CD8-positive, alpha-beta memory T cell (primary cell): ENCODE measurements at regions not wholly inside any gene's neighbourhood (a gene's known extent, or its start where the extent isn't known, plus 50 kb on each side); places are given as distances from the start of the nearest gene placed in this dataset.

Source experiments
- CTCF ChIA-PET: fragments of 350-600 bp; sonication (Branson Sonifier 250); formaldehyde crosslinking; loops from one replicate; lab custom pipeline; 2021; ENCODE audit warnings: antibody characterized with exemption; lab: Charles Lee
- POLR2A ChIA-PET: fragments of 350-600 bp; sonication (Branson Sonifier 250); formaldehyde crosslinking; loops from one replicate; lab custom pipeline; 2021; ENCODE audit warnings: antibody characterized with exemption; lab: Charles Lee
- DNase-seq, 5 donors: peaks; one replicate each; pipeline versions ENCODE4 v3.0.0 to v3.0.0-alpha.2; 2020 to 2022; ENCODE audit warnings: mixed read lengths in 1 of 5
- H3K27ac ChIP-seq: one replicate; pipeline ENCODE4 v1.7.0; 2013; ENCODE audit warnings: low read depth, mild to moderate bottlenecking, low read length, moderate library complexity
- H3K27me3 ChIP-seq: 2 replicates; pipeline ENCODE4 v1.7.0; 2013; ENCODE audit warnings: low read length, mild to moderate bottlenecking; ENCODE audit not compliant: insufficient read depth, poor library complexity, severe bottlenecking
- H3K36me3 ChIP-seq: 2 replicates; pipeline ENCODE4 v1.7.0; 2013; ENCODE audit warnings: mild to moderate bottlenecking, low read length, moderate library complexity; ENCODE audit not compliant: insufficient read depth
- H3K4me1 ChIP-seq: 2 replicates; pipeline ENCODE4 v1.7.0; 2013; ENCODE audit warnings: mild to moderate bottlenecking, low read length, moderate library complexity; ENCODE audit not compliant: insufficient read depth
- H3K4me3 ChIP-seq: 2 replicates; pipeline ENCODE4 v1.7.0; 2013; ENCODE audit warnings: mild to moderate bottlenecking, low read length
- H3K9me3 ChIP-seq: 2 replicates; pipeline ENCODE4 v1.7.0; 2013; ENCODE audit warnings: mild to moderate bottlenecking, low read length
- H3K27ac Mint-ChIP-seq, 8 donors: one replicate each; pipeline ENCODE4 v1.8.0; 2020 to 2021; ENCODE audit warnings: mixed read lengths in 8 of 8, mild to moderate bottlenecking in 6 of 8, inconsistent platforms in 3 of 8, moderate library complexity in 3 of 8
- H3K27me3 Mint-ChIP-seq, 2 donors: one replicate each; pipeline ENCODE4 v1.8.0; 2020 to 2021; ENCODE audit warnings: mixed read lengths in 2 of 2, mild to moderate bottlenecking in 1 of 2, moderate library complexity in 1 of 2
- H3K36me3 Mint-ChIP-seq, 3 donors: one replicate each; pipeline ENCODE4 v1.8.0; 2020 to 2021; ENCODE audit warnings: mixed read lengths in 3 of 3, inconsistent platforms in 1 of 3, mild to moderate bottlenecking in 1 of 3
- H3K4me1 Mint-ChIP-seq, 3 donors: one replicate each; pipeline ENCODE4 v1.8.0; 2020 to 2021; ENCODE audit warnings: mixed read lengths in 3 of 3, inconsistent platforms in 1 of 3, mild to moderate bottlenecking in 1 of 3
- H3K4me3 Mint-ChIP-seq, 7 donors: one replicate each; pipeline ENCODE4 v1.8.0; 2020 to 2021; ENCODE audit warnings: mixed read lengths in 7 of 7, mild to moderate bottlenecking in 6 of 7, moderate library complexity in 4 of 7, inconsistent platforms in 2 of 7
- H3K9me3 Mint-ChIP-seq, 5 donors: one replicate each; pipeline ENCODE4 v1.8.0; 2020 to 2022; ENCODE audit warnings: mixed read lengths in 5 of 5, mild to moderate bottlenecking in 3 of 5, moderate library complexity in 2 of 5, inconsistent platforms in 1 of 5

DNA sequence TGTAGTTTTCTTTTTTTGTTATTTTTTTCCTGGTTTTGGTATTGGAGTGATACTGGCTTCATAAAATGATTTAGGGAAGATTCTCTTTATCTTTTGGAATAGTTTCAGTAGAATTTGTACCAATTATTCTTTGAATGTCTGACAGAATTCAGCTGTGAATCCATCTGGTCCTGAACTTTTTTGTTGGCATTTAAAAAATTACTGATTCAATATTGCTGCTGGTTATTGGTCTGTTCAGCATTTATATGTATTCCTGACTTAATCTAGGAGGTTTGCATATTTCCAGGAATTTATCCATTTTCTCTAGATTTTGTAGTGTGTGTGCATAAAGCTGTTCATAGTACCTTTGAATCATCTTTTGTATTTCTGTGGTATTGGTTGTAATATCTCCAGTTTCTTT is 100.2 kb downstream of the NXNL2 start:
- Mint-ChIP-seq H3K27ac (no peak overlapping the region), H3K9me3 (peaks cover 3 to 30% (median 18%) of the 10 kb centered on the region in 5 donors), H3K27me3 (peaks cover 14 to 43% of the 10 kb centered on the region in 2 donors), H3K4me3 (no peak overlapping the region), H3K4me1 (no peaks in the 10 kb centered on the region), H3K36me3 (no peaks in the 10 kb centered on the region)
- no peaks in the 10 kb centered on the region for H3K9me3 ChIP-seq
- POLR2A ChIA-PET = no interaction called here
- CTCF ChIA-PET = no interaction called here
- H3K27me3 ChIP-seq = no peaks in the 10 kb centered on the region
- no peak for DNase-seq
- no peak overlapping the region for H3K4me3 ChIP-seq
- H3K4me1 ChIP-seq = no peaks in the 10 kb centered on the region
- H3K36me3 ChIP-seq = no peaks in the 10 kb centered on the region
- H3K27ac ChIP-seq = no peak overlapping the region

DNA sequence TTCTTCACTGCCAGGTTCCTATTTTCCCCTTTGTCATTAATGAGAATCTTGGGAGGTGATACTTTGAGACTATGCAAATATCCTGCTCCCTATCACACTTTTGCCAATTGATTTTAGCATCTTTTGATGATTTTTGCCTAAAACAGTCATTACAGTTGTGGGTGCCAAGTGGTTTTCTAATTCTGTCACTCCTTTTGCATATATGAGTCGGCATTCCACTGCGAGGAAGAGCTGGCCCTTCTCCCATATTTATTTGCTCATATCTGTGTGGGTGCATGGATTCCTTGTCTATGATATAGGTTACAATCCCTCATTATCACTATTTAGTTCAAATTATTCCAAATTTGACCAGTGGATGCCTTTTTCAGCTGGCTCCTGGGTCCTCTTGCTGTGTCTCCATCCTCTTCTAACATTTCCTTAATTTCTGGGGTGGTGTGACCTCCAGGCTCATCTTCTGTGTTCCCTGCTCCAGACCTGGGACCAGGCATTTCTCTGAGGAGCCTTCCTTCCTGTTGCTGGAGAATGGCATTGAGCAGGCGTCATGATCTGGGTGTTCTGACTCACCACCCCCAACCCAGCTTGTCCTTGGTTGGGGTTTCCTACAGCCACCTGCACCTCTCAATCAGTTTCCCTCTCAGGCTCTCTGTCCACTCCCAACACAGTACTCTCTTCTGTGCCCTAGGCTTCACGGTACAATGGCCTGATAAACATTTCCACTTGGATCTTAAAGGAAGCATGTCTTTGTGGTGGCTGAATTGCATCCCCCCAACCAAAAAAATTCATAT is 106.7 kb downstream of the NXNL2 start:
- Mint-ChIP-seq H3K4me1 (no peaks in the 10 kb centered on the region), H3K9me3 (peaks cover 0 to 23% (median 13%) of the 10 kb centered on the region in 5 donors), H3K27me3 (peaks cover 10 to 45% of the 10 kb centered on the region in 2 donors), H3K36me3 (no peaks in the 10 kb centered on the region), H3K4me3 (no peak overlapping the region), H3K27ac (no peak overlapping the region)
- no peaks in the 10 kb centered on the region for H3K27me3 ChIP-seq
- H3K4me3 ChIP-seq = no peak overlapping the region
- no peak overlapping the region for H3K27ac ChIP-seq
- POLR2A ChIA-PET = no interaction called here
- no peaks in the 10 kb centered on the region for H3K4me1 ChIP-seq
- CTCF ChIA-PET = no interaction called here
- no peaks in the 10 kb centered on the region for H3K9me3 ChIP-seq
- DNase-seq = no peak
- H3K36me3 ChIP-seq = no peaks in the 10 kb centered on the region

DNA sequence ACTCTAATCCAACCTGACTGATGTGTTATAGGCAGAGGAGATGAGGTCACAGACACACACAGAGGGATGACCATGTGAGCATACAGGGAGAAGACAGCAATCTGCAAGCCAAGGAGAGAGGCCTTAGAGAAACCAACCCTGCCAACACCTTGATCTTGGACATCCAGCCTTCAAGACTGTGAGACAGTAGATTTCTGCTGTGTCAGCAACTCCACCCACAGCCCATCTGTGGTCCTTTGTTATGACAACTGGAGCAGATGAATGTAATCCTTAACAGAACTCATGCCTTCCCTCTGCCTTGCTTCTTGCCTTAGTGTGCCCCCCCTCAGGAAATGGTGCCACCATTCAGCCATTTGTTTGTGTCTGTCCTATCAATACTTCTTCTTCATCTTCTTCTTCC is 107.4 kb downstream of the NXNL2 start:
- no peaks in the 10 kb centered on the region for H3K4me1 ChIP-seq

DNA sequence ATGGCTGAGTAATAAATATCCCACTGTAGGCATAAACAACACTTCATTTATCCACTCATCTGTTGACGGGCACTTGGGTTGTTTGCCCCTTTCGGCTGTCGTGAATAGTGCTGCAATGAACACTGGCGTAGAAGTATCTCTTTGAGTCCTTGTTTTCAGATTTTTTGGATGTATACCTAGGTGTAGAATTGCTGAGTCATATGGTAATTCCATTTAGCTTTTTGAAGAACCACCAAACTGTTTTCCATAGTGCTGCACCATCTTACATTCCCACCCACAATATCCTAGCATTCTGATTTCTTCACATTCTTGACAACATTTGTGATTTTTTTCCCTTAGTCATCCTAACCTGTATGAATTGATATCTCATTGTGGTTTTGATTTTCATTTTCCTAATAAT is 109.0 kb downstream of the NXNL2 start:
- Histone ChIP-seq H3K27me3 (no peaks in the 10 kb centered on the region), H3K4me1 (no peaks in the 10 kb centered on the region), H3K9me3 (no peaks in the 10 kb centered on the region), H3K36me3 (no peaks in the 10 kb centered on the region), H3K4me3 (no peak overlapping the region), H3K27ac (no peak overlapping the region)
- ChIA-PET POLR2A (no interaction called here), CTCF (no interaction called here)
- Mint-ChIP-seq H3K36me3 (no peaks in the 10 kb centered on the region), H3K9me3 (peaks cover 0 to 4% (median 0%) of the 10 kb centered on the region in 5 donors), H3K27me3 (peaks cover 4 to 28% of the 10 kb centered on the region in 2 donors), H3K4me3 (no peak overlapping the region), H3K4me1 (no peaks in the 10 kb centered on the region), H3K27ac (no peak overlapping the region)
- DNase-seq = no peak

More for the DNA sequence above, 107.4 kb downstream of the NXNL2 start:
- H3K4me1 Mint-ChIP-seq = no peaks in the 10 kb centered on the region
- Histone ChIP-seq H3K9me3 (no peaks in the 10 kb centered on the region), H3K27ac (no peak overlapping the region), H3K36me3 (no peaks in the 10 kb centered on the region), H3K4me3 (no peak overlapping the region), H3K27me3 (no peaks in the 10 kb centered on the region)
- H3K4me3 Mint-ChIP-seq = no peak overlapping the region
- POLR2A ChIA-PET = no interaction called here
- no peak overlapping the region for H3K27ac Mint-ChIP-seq
- CTCF ChIA-PET = no interaction called here
- no peak for DNase-seq
- peaks cover 0 to 16% (median 6%) of the 10 kb centered on the region in 5 donors for H3K9me3 Mint-ChIP-seq
- H3K27me3 Mint-ChIP-seq = peaks cover 12 to 41% of the 10 kb centered on the region in 2 donors
- H3K36me3 Mint-ChIP-seq = no peaks in the 10 kb centered on the region

DNA sequence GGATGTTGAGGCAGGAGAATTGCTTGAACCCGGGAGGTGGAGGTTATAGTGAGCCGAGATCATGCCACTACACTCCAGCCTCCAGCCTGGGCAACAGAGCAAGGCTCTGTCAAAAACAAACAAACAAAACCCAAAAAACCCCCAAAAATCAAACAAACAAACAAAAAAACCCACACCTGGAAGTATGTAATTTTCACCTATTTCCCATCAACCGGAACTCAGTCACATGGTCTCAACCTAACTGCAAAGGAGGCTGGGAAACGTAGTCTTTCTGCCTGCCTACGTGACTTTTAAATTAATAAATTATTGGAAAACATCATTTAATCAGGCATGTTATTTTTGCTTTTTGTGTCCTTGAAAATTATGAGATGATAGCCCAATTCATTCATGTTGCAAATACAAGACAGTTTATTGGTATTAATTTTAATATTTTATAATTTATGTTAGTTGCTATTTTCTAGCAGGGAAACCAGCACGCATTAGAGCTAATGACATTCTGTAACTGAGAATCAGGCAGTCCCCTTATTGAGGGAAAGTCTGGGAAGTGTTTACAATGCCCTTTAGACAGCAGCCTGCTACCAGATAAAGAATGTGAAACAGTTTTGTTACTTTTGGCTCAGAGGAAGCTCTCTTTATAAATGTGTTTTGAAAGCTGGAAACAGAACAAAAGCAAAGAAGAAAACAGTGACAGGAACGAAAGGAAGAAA is 110.3 kb downstream of the NXNL2 start:
- peaks cover 0 to 4% (median 1%) of the 10 kb centered on the region in 5 donors for H3K9me3 Mint-ChIP-seq
- no peaks in the 10 kb centered on the region for H3K36me3 Mint-ChIP-seq
- no peak for DNase-seq
- ChIA-PET POLR2A (no interaction called here), CTCF (no interaction called here)
- Histone ChIP-seq H3K4me3 (no peak overlapping the region), H3K27me3 (no peaks in the 10 kb centered on the region), H3K9me3 (no peaks in the 10 kb centered on the region), H3K4me1 (no peaks in the 10 kb centered on the region), H3K27ac (no peak overlapping the region), H3K36me3 (no peaks in the 10 kb centered on the region)
- H3K27ac Mint-ChIP-seq = no peak overlapping the region
- H3K4me3 Mint-ChIP-seq = no peak overlapping the region
- H3K27me3 Mint-ChIP-seq = peaks cover 6 to 27% of the 10 kb centered on the region in 2 donors
- no peaks in the 10 kb centered on the region for H3K4me1 Mint-ChIP-seq

DNA sequence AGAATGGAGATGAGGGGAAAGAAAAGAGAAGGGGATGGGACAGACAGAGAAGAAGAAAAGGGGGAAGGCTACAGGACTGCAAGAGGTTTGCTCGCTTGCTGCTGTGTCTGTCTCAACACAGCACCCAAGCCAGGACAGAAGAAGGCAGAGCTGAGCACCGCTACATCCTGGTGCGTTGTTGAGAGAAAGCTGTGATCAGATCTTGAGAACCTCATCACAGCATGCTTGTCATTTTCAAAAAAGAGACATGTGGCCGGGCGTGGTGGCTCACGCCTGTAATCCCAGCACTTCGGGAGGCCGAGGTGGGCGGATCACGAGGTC is 110.9 kb downstream of the NXNL2 start:
- no peaks in the 10 kb centered on the region for H3K36me3 ChIP-seq
- no peak for DNase-seq
- H3K27ac ChIP-seq = no peak overlapping the region
- Mint-ChIP-seq H3K4me3 (no peak overlapping the region), H3K27ac (no peak overlapping the region), H3K36me3 (no peaks in the 10 kb centered on the region), H3K9me3 (peaks cover 0 to 4% (median 1%) of the 10 kb centered on the region in 5 donors), H3K27me3 (peaks cover 6 to 29% of the 10 kb centered on the region in 2 donors), H3K4me1 (no peaks in the 10 kb centered on the region)
- no peaks in the 10 kb centered on the region for H3K9me3 ChIP-seq
- H3K4me3 ChIP-seq = no peak overlapping the region
- ChIA-PET CTCF (no interaction called here), POLR2A (no interaction called here)
- H3K4me1 ChIP-seq = no peaks in the 10 kb centered on the region
- no peaks in the 10 kb centered on the region for H3K27me3 ChIP-seq

DNA sequence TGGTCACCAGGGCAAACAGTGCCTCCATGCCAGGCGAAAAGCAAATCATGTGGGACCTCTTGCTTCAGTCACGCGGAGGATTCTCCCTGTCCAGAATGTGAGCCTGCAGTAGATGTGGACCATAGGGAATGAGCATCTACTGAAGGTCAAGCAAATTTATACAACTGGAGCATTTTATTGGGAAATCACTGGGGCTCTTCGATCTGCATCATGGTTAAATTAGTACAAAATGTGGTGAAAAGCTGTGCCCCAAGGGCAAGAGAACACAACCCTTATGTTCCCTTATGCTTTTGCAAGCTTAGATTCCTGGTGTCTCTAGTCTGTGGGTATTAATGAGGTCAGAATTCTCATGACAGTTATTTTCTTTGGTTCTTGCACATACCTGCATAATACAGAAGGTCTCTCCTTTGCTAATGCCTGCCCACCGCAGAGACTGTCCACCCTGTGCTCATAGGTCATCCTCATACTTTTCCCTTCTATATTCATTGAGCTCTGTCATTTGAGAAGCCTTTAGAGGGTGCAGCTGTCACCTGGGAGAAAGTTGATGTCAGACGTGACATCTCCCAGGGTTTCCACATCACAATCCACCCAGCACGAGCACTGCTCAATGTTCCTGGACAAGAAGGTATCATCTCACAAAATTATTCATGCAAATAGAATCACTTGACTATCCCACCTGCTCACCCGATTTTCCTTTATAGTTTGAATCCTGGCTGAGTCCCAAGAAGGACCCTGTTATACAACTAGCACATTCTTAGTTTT is 111.7 kb downstream of the NXNL2 start:
- H3K4me1 Mint-ChIP-seq = no peaks in the 10 kb centered on the region
- ChIA-PET CTCF (no interaction called here), POLR2A (no interaction called here)
- H3K9me3 ChIP-seq = no peaks in the 10 kb centered on the region
- H3K4me3 Mint-ChIP-seq = no peak overlapping the region
- H3K27ac ChIP-seq = no peak overlapping the region
- H3K27me3 ChIP-seq = no peaks in the 10 kb centered on the region
- H3K27me3 Mint-ChIP-seq = peaks cover 8 to 32% of the 10 kb centered on the region in 2 donors
- DNase-seq = no peak
- H3K4me1 ChIP-seq = no peaks in the 10 kb centered on the region
- H3K36me3 ChIP-seq = no peaks in the 10 kb centered on the region
- H3K27ac Mint-ChIP-seq = no peak overlapping the region
- H3K9me3 Mint-ChIP-seq = peaks cover 0 to 4% (median 1%) of the 10 kb centered on the region in 5 donors
- no peak overlapping the region for H3K4me3 ChIP-seq
- H3K36me3 Mint-ChIP-seq = no peaks in the 10 kb centered on the region
